ENCODE measurements at regions not wholly inside any gene's neighbourhood (a gene's known extent, or its start where the extent isn't known, plus 50 kb on each side); places are given as distances from the start of the nearest gene placed in this dataset.

GRCh38 chr18:29041976-29042375 is 865.0 kb upstream of the CDH2 start:
- Mint-ChIP-seq H3K27me3 (ENCODE audit: insufficient read depth) (no peaks in the 10 kb centered on the region), H3K9me3 (peaks cover 13% of the 10 kb centered on the region), H3K27ac (no peak overlapping the region), H3K4me1 (ENCODE audit: low read depth) (no peaks in the 10 kb centered on the region), H3K4me3 (no peak overlapping the region), H3K36me3 (ENCODE audit: low read depth) (peaks cover 11% of the 10 kb centered on the region)
- no peak for TF ChIP-seq CTCF (IDR thresholded peaks at IDR 0.05)
- DNase-seq = no peak

- peaks cover 6% of the 10 kb centered on the region; the same call in 1 of the 2 replicates for H3K36me3 Mint-ChIP-seq (ENCODE audit: low read depth)
- H3K9me3 Mint-ChIP-seq = peaks cover 5% of the 10 kb centered on the region
- TF ChIP-seq CTCF (IDR thresholded peaks at IDR 0.05) = no peak
- no peak overlapping the region for H3K4me3 Mint-ChIP-seq
- no peaks in the 10 kb centered on the region for H3K4me1 Mint-ChIP-seq (ENCODE audit: low read depth)
- no peaks in the 10 kb centered on the region for H3K27me3 Mint-ChIP-seq (ENCODE audit: insufficient read depth)
- no peak for DNase-seq
- no peak overlapping the region for H3K27ac Mint-ChIP-seq
Measured at GRCh38 chr18:29034113-29034856, 857.4 kb upstream of the CDH2 start.

GRCh38 chr18:29028560-29028959 is 851.6 kb upstream of the CDH2 start:
- H3K9me3 Mint-ChIP-seq = no peaks in the 10 kb centered on the region
- no peak overlapping the region for H3K4me3 Mint-ChIP-seq
- no peak overlapping the region for H3K27ac Mint-ChIP-seq
- H3K4me1 Mint-ChIP-seq (ENCODE audit: low read depth) = no peaks in the 10 kb centered on the region
- no peak for DNase-seq
- H3K36me3 Mint-ChIP-seq (ENCODE audit: low read depth) = no peaks in the 10 kb centered on the region
- no peaks in the 10 kb centered on the region for H3K27me3 Mint-ChIP-seq (ENCODE audit: insufficient read depth)
- TF ChIP-seq CTCF (IDR thresholded peaks at IDR 0.05) = no peak

- H3K4me3 Mint-ChIP-seq = no peak overlapping the region
- H3K27me3 Mint-ChIP-seq (ENCODE audit: insufficient read depth) = no peaks in the 10 kb centered on the region
- no peak for DNase-seq
- H3K9me3 Mint-ChIP-seq = no peaks in the 10 kb centered on the region
- H3K36me3 Mint-ChIP-seq (ENCODE audit: low read depth) = no peaks in the 10 kb centered on the region
- H3K27ac Mint-ChIP-seq = no peak overlapping the region
- peaks cover 6% of the 10 kb centered on the region for H3K4me1 Mint-ChIP-seq (ENCODE audit: low read depth)
- TF ChIP-seq CTCF (IDR thresholded peaks at IDR 0.05) = no peak
Measured at GRCh38 chr18:29018976-29019375, 842.0 kb upstream of the CDH2 start.

- no peaks in the 10 kb centered on the region for H3K36me3 Mint-ChIP-seq (ENCODE audit: low read depth)
- DNase-seq = no peak
- no peak overlapping the region for H3K27ac Mint-ChIP-seq
- H3K4me1 Mint-ChIP-seq (ENCODE audit: low read depth) = no peaks in the 10 kb centered on the region
- no peak for TF ChIP-seq CTCF (IDR thresholded peaks at IDR 0.05)
- H3K27me3 Mint-ChIP-seq (ENCODE audit: insufficient read depth) = no peaks in the 10 kb centered on the region; the same call in 1 of the 2 replicates
- no peaks in the 10 kb centered on the region for H3K9me3 Mint-ChIP-seq
- H3K4me3 Mint-ChIP-seq = no peak overlapping the region
Measured at GRCh38 chr18:29012883-29013465, 836.0 kb upstream of the CDH2 start.

Data from HFFc6 (cell line).